Retina (tissue), 1 donor: ENCODE measurements at regions not wholly inside any gene's neighbourhood (a gene's known extent, or its start where the extent isn't known, plus 50 kb on each side); places are given as distances from the start of the nearest gene placed in this dataset.

Experiments
- DNase-seq: peaks from one replicate; pipeline ENCODE4 v3.0.0-alpha.2; 2016

DNA sequence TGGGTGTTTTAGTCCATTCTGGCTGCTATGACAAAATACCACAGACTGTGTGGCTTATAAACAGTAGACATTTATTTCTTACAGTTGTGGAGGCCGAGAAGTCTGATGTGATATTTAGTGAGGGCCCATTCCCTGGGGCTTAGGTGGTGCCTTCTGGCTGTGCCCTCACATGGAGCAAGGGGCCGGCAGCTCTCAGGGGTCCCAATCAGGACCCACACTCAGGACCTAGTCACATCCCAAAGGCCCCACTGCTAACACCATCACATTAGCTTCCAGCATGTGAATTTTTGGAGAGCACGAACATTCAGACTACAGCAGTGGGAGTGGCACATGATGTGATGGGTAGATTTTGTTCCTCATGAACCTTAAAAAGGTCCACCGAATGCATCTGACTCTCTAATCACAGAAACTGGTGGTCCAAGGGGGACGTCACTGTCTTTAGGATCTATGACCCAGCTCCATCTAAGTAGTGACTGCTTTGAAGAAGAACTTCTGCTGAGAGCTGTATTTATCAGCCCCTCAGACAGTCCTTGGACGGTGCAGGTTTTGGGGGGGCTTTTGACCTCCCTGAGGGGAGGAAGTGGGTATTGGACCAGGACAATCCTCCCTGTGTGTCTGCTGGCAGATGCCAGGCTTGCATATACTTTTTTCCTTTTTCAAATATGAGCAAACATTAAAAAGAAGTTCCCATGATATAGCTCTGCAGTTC is 154.5 kb upstream of the ZNF32 start:
- DNase-seq, result no peak

GRCh38 chr10:43801626-43802025 is 152.9 kb upstream of the ZNF32 start:
- no peak for DNase-seq

GRCh38 chr10:43801140-43801539 is 152.5 kb upstream of the ZNF32 start:
- no peak for DNase-seq

GRCh38 chr10:43796781-43797180 is 148.1 kb upstream of the ZNF32 start:
- DNase-seq, result no peak

DNA sequence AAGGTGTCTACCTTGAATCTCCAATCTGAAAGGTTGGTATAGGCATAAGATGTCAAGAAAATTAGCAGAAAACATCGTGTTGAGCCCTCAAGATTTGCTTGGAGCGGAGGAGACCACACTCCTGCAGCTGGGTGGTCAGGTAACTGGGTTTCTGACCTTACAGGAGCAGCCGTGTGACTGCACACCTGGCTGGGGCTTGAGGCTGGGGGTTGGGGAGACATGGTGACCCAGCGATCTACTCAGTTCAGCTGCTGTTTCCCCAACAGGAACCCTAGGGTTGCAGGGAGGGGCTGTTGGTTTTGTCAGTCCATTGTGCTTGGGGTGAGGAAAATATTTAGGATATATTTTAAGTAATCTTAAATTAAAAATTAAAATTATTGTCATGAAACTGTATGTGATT is 147.0 kb upstream of the ZNF32 start:
- no peak for DNase-seq

DNA sequence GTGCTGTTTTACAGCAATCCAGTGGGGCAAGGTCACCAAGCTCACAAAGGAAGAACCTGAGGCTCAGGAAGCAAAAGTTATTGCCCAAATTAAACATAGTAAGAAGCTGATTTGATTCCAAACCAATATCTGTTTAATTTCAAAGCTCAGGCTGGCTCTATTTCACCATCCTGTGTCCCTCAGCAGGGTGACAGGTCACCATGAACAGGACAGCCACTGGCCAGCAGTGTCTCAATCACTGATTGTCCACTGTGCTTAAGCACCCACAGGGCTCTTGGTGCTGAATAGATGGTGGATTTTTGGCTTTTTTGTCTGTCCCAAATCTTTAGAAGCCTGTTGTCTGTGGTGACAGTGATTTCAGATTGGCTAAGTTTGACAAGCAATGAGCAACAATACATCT is 146.4 kb upstream of the ZNF32 start:
- DNase-seq, result no peak

- no peak for DNase-seq
Observed at GRCh38 chr10:43794181-43794815, 145.6 kb upstream of the ZNF32 start.

DNA sequence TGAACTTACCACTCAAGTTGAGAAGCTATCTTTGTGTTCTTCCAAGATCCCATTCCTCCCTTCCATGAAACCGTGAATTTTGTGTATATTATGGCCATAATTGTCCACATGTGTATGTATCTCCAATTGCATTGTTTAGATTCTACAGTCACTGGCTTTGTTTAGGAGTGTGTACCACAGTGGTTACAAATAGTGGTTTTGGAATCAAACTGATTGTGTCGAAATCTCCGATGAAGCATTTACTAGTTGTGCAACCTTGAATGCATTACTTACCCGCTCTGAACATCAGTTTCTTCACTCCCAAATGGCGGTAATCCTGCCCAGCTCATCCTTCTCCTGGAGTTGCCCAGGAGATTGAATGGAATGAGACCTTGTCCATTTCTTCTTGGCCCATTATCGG is 145.0 kb upstream of the ZNF32 start:
- DNase-seq, result no peak

DNA sequence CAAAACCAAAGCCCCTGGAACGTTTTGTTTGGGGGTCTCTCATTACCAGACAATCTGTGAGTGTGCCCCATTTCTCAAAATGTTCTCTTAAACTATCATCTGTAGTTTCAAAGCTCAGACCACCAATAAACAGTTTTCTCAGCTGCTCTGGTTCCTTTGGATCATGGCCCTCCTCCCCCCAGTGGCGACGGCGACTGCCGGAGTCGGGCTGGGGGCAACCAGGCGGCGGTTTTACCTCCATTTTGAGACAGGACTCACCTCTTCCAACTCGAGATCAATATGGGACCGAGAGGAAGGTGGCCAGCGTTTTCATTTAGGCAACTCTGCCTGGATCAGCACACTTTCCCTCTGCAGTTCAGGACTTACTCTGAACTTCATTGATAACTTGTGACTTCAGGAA is 141.5 kb upstream of the ZNF32 start:
- DNase-seq, result no peak

DNA sequence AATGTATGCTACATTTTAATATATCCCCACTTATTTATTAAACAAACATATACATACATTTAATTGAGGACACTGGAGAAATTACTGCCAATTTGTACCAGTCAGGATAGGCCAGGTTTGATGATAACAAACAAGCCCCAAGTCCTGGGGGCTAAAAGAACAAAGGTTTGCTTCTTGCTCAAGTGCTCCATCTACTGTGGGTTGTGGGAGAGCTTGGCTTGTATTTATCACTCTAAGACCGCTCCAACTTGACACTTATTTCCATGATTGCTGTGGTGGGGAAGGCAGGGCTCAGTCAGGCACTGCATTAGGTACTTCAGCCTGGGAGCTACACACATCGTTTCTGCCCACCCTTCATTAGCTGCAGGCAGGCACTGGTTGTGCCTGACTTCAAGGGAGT is 136.6 kb upstream of the ZNF32 start:
- DNase-seq, result no peak

- no peak for DNase-seq
Observed at GRCh38 chr10:43782814-43783213, 134.1 kb upstream of the ZNF32 start.

GRCh38 chr10:43781480-43782361 is 133.0 kb upstream of the ZNF32 start:
- DNase-seq, result no peak

- DNase-seq, result no peak
Observed at GRCh38 chr10:43778571-43778970, 129.9 kb upstream of the ZNF32 start.

DNA sequence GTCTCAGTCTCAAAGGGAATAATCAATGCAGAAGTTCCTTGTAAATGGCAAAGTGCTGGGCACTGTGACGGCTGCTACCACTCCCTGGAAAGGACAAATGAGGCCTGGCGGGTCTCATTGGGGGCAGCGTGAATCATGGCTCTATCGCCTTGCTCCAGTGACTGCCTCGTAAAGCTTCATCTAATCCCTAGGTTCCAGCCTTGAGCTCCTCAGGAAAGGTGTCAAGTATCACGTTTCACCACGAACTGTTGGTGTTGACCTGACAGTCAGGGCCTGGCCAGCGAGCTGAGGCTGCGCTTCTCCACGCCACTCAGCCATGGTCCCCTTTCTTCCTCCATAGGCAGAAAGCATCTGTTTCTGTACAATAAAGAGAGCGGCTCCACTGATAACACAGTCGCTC is 126.7 kb upstream of the ZNF32 start:
- DNase-seq, result peak; percentile 31

DNA sequence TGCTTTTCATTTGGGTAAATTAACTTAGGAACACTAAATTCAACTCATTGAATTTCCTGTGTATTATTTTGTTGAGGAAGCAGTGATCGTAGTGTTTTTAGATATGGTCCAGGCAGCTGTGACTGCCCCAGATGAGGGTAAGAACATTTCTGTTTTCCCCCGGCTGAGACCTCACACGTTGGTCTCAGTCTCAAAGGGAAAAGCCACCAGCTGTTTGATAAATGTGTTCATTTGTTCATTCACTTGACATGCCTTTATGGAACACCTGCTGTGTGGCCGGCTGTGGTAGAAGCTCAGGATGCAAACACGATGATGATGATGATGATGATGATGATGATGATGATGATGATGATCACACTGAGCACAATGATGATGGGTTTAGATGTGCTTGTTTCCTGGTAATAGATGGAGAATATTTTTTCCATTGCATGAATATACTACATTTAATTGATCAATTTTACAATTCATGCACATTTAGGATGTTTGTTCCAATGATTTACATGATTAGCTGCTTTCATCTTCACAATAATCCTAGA is 125.6 kb upstream of the ZNF32 start:
- DNase-seq, result peak; percentile 30

GRCh38 chr10:43773736-43774135 is 125.1 kb upstream of the ZNF32 start:
- no peak for DNase-seq

DNA sequence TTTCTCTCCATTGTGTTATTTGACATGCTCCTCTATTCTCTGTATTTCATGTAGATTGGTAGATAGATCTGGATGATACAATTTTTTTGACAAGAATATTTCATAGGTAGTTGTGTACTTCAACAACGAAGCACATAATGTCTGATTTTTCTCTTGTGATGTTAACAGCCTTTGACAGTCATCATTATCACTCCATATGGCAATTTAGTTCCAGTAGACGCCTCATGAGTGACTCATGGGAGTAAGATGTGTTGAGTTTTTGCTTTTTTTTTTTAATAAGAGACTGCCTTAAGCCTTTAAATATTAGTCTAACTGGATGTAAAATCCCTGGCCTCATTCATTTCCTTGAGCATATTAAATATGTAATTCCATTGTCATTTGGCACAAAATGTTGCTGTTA is 123.5 kb upstream of the ZNF32 start:
- DNase-seq, result no peak

- DNase-seq, result no peak
Observed at GRCh38 chr10:43771675-43772074, 123.0 kb upstream of the ZNF32 start.

GRCh38 chr10:43765516-43765915 is 116.8 kb upstream of the ZNF32 start:
- DNase-seq, result no peak

DNA sequence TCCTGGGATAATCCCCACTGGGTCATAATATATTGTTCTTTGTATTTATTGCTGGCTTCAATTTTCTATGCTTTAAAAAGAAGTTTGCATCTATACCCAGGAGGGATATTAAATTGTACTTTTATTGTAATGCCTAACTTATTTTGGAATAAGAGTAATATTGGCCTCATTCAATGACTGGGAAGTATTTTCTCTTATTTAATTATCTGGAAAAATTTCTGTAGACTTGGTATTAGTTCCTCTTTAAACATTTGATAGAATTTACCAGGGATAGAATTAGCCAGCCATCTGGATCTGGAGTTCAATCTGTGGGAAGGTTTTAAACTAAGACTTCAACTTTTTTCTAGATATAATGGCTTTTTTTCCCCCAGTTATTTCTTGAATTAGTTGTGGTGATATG is 115.2 kb upstream of the ZNF32 start:
- no peak for DNase-seq

- no peak for DNase-seq
Observed at GRCh38 chr10:43760514-43760913, 111.8 kb upstream of the ZNF32 start.

GRCh38 chr10:43759216-43759615 is 110.5 kb upstream of the ZNF32 start:
- no peak for DNase-seq

- DNase-seq, result no peak
Observed at GRCh38 chr10:43756341-43756740, 107.7 kb upstream of the ZNF32 start.
